ENCODE measurements at regions not wholly inside any gene's neighbourhood (a gene's known extent, or its start where the extent isn't known, plus 50 kb on each side); places are given as distances from the start of the nearest gene placed in this dataset.

DNA sequence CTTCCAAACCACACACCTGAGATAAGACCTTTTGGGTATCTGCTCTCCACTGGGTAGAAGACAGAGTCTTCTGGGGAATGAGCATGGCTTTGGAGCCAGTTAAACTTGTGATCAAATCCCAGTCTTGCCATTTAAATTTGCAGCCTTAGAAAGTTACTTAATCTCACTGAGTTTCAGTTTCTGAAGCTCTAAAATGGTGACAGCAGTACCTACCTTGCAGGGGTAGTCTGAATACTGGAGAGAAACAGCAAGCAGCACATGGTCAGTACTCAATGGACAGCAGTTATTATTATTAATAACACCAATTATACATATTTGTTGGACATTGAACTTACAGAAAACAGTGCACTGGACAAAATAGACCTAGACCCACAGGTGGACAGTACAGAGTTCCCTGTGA, 260.9 kb downstream of the MAN2A1 start:
- BruUV-seq (replicated peaks): no TSS peak
- CTCF ChIA-PET: no interaction called here
- Histone ChIP-seq H3K56ac (ENCODE audit: extremely low read depth, insufficient read depth, low read length) (no peak overlapping the region), H3K9ac (ENCODE audit: low read depth, low read length) (no peak overlapping the region), H3K14ac (replicated peaks; ENCODE audit: low read depth, low read length) (no peak overlapping the region), H2BK120ac (ENCODE audit: low read depth, low read length) (no peak overlapping the region), H3K27ac (ENCODE audit: insufficient read depth, low read length) (no peak overlapping the region), H2BK5ac (ENCODE audit: low read depth, low read length, poor library complexity, severe bottlenecking) (no peak overlapping the region), H3K23ac (ENCODE audit: low read depth, low read length) (no peak overlapping the region), H3K79me1 (ENCODE audit: low read depth in 1 of 2, low read length in 2 of 2) (no peaks in the 10 kb centered on the region), H3K18ac (ENCODE audit: low read depth, low read length) (no peak overlapping the region), H2AK9ac (replicated peaks; ENCODE audit: low read depth, low read length, poor library complexity) (no peak overlapping the region), H3K4ac (ENCODE audit: low read depth, low read length) (no peak overlapping the region), H4K20me1 (ENCODE audit: insufficient read depth, low read length) (no peaks in the 10 kb centered on the region), H3K36me3 (ENCODE audit: control insufficient read depth, insufficient read depth, low read length) (no peaks in the 10 kb centered on the region), H3K4me2 (ENCODE audit: low read depth, low read length) (no peak overlapping the region), H2AK5ac (ENCODE audit: low read depth, low read length) (no peak overlapping the region), H4K8ac (ENCODE audit: low read depth in 2 of 2, low read length in 2 of 2) (no peak overlapping the region), H3K4me3 (ENCODE audit: insufficient read depth, low read depth, low read length) (no peak overlapping the region), H3K9me1 (ENCODE audit: insufficient read depth, low read length) (no peaks in the 10 kb centered on the region), H2AFZ (replicated peaks; ENCODE audit: low read length, poor library complexity) (no peak overlapping the region), H4K91ac (ENCODE audit: insufficient read depth, low read depth, low read length) (no peak overlapping the region), H3K27me3 (ENCODE audit: control insufficient read depth, insufficient read depth, low read length) (no peaks in the 10 kb centered on the region; the same call in 1 of the 2 replicates), H4K5ac (ENCODE audit: low read depth, low read length) (no peak overlapping the region), H2BK15ac (ENCODE audit: low read depth, low read length) (no peak overlapping the region), H3K9me3 (ENCODE audit: control insufficient read depth, insufficient read depth, low read length) (no peaks in the 10 kb centered on the region), H2BK20ac (ENCODE audit: low read depth, low read length) (no peak overlapping the region), H3K4me1 (ENCODE audit: control insufficient read depth, insufficient read depth, low read length) (no peaks in the 10 kb centered on the region)
- no peak for DNase-seq
- POLR2A ChIA-PET (ENCODE audit: unreplicated experiment): no interaction called here
- in situ Hi-C loops (cut with MboI; ENCODE audit: low sequenced_read_pairs) (no loop called here), intact Hi-C loops (cut with micrococcal nuclease) (no loop called here), dilution Hi-C loops (cut with HindIII; ENCODE audit: low sequenced_read_pairs, unreplicated experiment) (no loop called here)
- ATAC-seq (ENCODE audit: low read depth): no peak
- TF ChIP-seq MAZ (IDR thresholded peaks at IDR 0.05; ENCODE audit: borderline replicate concordance, low read depth, low read length) (no peak), BHLHE40 (IDR thresholded peaks at IDR 0.05; ENCODE audit: low read depth, low read length) (no peak), NFE2L2 (IDR thresholded peaks at IDR 0.05; ENCODE audit: low read depth, low read length) (no peak), MXI1 (IDR thresholded peaks at IDR 0.05; ENCODE audit: borderline replicate concordance, low read depth, low read length) (no peak), RAD21 (IDR thresholded peaks at IDR 0.05; ENCODE audit: low read length) (no peak), FOS (IDR thresholded peaks at IDR 0.05; ENCODE audit: low read depth, low read length) (no peak), MAFK (IDR thresholded peaks at IDR 0.05; ENCODE audit: low read depth, low read length) (no peak), ELK1 (IDR thresholded peaks at IDR 0.05; ENCODE audit: borderline replicate concordance, low read depth, low read length) (no peak), CHD1 (IDR thresholded peaks at IDR 0.05; ENCODE audit: low read depth, low read length) (no peak), SMC3 (IDR thresholded peaks at IDR 0.05; ENCODE audit: low read depth, low read length) (no peak), RCOR1 (IDR thresholded peaks at IDR 0.05; ENCODE audit: insufficient replicate concordance, low read length) (no peak), CEBPB (IDR thresholded peaks at IDR 0.05; ENCODE audit: low read depth, low read length) (no peak), POLR2A (IDR thresholded peaks at IDR 0.05; ENCODE audit: low read depth, low read length) (no peak), RFX5 (IDR thresholded peaks at IDR 0.05; ENCODE audit: low read depth, low read length) (no peak)
- TF ChIP-seq, protein P1, sequence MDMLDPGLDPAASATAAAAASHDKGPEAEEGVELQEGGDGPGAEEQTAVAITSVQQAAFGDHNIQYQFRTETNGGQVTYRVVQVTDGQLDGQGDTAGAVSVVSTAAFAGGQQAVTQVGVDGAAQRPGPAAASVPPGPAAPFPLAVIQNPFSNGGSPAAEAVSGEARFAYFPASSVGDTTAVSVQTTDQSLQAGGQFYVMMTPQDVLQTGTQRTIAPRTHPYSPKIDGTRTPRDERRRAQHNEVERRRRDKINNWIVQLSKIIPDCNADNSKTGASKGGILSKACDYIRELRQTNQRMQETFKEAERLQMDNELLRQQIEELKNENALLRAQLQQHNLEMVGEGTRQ (IDR thresholded peaks at IDR 0.05; ENCODE audit: low read depth, low read length): no peak
- TF ChIP-seq, protein P2, sequence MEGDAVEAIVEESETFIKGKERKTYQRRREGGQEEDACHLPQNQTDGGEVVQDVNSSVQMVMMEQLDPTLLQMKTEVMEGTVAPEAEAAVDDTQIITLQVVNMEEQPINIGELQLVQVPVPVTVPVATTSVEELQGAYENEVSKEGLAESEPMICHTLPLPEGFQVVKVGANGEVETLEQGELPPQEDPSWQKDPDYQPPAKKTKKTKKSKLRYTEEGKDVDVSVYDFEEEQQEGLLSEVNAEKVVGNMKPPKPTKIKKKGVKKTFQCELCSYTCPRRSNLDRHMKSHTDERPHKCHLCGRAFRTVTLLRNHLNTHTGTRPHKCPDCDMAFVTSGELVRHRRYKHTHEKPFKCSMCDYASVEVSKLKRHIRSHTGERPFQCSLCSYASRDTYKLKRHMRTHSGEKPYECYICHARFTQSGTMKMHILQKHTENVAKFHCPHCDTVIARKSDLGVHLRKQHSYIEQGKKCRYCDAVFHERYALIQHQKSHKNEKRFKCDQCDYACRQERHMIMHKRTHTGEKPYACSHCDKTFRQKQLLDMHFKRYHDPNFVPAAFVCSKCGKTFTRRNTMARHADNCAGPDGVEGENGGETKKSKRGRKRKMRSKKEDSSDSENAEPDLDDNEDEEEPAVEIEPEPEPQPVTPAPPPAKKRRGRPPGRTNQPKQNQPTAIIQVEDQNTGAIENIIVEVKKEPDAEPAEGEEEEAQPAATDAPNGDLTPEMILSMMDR (conservative IDR thresholded peaks at IDR 0.05; ENCODE audit: low read depth, low read length): no peak

Measured in IMR-90 (cell line).